Right kidney (tissue), 1 donor: ENCODE measurements at regions not wholly inside any gene's neighbourhood (a gene's known extent, or its start where the extent isn't known, plus 50 kb on each side); places are given as distances from the start of the nearest gene placed in this dataset.
"Not testable (repeated sequence)": the region's sequence is repeated elsewhere in the genome, so short reads cannot be mapped to it uniquely, and the experiment has no call there.

Experiments
- DNase-seq: peaks from one replicate; pipeline ENCODE4 v3.0.0-alpha.2; 2016

- DNase-seq = no peak
Observed at GRCh38 chr21:36247316-36248010, 72.5 kb upstream of the MORC3 start.

DNA sequence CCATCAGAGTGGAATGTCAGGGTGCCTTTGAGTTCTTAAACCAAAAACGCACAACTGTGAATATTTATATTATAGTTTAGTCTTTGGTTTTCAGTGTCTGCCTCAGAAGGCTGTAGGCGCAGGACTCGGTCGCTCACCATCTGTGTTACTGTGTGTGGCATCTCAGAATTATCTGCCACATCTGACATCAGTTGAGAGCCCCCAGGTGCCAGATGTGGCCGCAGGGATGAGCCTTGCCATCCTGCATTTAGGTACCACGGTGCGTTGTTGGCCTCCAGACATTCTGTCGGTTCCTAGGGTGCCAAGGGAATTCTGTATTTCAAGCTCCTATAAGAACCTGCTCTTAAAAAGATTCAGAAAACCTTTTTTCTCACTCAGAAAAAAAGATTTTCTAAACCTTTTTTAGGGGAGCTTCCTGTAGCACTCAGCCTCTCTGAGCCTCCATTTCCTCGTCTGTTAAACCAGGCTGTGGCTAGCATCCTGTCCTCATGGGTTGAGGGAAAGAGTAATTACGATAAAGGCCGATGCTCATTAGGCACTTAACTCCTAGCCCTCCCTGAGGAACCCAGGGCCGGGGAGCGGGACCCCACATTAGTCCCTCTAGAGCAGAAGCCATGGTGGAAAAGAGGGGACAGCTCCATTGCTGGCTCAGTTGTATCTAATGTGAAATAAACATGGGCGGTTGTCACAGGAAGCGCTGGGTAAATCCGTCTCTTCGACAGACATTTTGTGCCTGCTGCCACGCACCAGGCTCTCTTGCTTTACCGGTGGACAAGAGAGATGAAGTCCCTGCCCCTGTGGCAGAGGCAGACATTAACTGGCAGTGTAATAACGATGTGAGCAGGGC lies 70.2 kb upstream of the MORC3 start:
- no peak for DNase-seq

- DNase-seq = no peak
Observed at GRCh38 chr21:36250423-36251075, 69.4 kb upstream of the MORC3 start.

DNA sequence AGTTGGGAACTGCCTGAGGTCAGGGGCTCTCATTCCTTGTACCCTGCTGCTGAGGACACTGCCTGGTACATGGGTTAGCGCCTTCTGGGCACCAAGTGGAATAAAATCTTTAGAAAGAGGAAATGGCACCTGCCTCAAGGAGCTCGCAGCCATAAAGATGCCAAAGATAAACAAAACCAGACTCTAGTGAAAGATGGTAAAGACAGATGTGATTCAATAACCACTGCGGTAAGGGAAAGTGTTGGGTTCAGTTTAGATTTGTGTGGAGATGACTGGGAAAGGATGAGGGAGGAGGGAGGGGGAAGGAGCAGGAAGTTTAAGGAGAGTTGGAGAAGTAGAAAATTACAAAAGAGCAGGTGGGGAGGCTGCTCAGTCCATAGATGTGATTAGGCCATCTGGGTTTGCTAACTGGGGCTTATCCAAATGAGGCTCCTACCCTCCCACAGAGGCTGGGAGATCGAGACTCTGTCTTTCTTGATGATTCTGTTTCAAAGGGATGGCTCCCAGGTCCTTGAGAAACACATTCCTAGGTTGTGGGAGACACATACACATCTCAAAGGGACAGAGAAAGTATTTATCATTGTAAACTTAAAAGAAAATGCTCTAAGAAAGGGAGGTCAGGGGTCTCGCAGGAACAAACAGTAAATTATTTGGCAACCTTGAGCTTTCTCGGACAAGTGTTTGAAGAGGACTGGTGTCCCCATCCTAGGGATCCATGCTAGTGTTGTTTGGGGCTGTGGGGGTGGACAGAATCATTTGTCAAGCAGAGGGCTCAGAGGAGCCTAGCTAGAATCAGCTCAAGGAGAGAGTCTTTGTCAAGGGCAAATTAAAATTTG lies 65.7 kb upstream of the MORC3 start:
- no peak for DNase-seq

GRCh38 chr21:36255663-36256062 lies 64.3 kb upstream of the MORC3 start:
- DNase-seq = no peak

- no peak for DNase-seq
Observed at GRCh38 chr21:36257657-36258056, 62.3 kb upstream of the MORC3 start.

DNA sequence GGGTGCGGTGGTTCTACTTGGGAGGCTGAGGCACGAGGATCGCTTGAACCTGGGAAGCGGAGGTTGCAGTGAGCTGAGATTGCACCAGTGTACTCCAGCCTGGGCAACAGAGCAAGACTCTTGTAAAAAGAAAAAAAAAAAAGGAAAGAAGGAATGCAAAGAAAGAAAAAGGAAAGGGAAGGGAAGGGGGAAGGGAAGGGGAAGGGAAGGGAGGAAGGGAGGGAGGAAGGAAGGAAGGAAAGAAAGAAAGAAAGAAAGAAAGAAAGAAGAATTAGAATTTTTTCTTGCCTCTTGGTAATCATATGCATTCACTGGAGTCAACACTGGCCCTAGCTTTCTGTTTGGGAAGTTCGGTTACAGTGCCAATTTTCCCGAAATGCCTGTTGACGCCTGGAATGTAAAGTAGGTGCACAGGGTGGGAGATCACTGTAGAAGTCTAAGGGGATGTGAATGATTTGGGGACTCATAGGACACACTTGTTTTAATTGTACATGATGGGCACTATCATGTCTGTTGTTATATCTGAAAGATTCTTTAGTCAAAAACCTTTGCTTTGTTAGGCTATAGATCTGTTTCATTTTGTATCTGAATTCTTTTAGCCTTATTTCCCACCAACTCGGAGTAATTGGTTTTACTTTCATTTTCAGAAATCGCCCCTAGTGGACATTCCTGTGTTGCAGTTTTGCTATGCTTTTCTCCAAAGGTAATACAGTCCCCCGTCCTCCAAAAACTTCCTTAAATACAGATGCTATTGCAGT lies 59.8 kb upstream of the MORC3 start:
- peak; percentile 64 for DNase-seq

DNA sequence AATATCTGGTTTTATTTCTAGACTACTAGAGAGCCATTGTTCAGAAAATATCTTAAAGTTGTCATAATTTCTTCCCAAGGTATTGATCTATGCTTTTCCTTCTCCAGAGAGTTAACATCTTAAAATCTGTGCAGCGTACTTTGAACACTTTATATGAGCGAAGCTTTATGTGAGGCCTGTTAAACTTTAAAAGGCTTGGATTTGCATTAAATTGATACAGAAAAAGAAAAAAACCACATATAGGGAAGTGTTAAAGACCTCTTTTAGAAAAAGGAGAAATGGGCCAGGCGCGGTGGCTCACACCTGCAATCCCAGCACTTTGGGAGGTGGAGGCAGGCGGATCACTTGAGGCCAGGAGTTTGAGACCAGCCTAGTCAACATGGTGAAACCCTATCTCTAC lies 59.2 kb upstream of the MORC3 start:
- DNase-seq = no peak

- no peak for DNase-seq
Observed at GRCh38 chr21:36261459-36261858, 58.5 kb upstream of the MORC3 start.

DNA sequence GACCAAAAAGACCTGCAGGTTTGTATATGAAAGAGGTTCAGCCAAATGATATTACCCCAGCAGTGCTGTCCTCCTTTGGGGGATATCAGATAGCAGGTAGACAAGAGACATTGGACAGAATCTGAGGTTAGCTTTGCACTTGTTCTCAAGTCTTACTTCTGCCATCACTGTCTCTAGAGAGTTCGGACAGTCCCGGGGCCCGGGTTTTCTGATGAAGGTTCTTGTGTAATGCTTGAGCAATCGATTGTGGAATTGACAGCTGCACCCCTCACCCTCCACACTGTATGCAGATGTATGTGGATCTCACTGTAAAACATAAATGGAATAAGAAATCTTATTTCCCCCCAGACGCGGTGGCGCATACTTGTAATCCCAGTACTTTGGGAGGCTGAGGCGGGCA lies 56.2 kb upstream of the MORC3 start:
- DNase-seq = no peak

- no peak for DNase-seq
Observed at GRCh38 chr21:36265431-36265830, 54.6 kb upstream of the MORC3 start.

GRCh38 chr21:36267828-36268227 lies 52.2 kb upstream of the MORC3 start:
- not testable (repeated sequence) for DNase-seq

DNA sequence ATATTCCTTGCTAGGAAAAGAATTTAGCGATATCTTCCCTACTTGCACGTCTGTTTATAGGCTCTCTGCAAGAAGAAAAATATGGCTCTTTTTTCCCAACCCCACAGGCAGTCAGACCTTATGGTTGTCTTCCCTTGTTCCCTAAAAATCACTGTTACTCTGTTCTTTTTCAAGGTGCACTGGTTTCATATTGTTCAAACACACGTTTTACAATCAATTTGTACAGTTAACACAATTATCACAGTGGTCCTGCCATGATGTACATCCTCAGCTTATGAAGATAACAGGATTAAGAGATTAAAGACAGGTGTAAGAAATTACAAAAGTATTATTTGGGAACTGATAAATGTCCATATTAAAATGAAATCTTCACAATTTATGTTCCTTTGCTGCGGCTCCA lies 51.7 kb upstream of the MORC3 start:
- not testable (repeated sequence) for DNase-seq
